Hepatocyte (in vitro differentiated cells): ENCODE measurements at regions not wholly inside any gene's neighbourhood (a gene's known extent, or its start where the extent isn't known, plus 50 kb on each side); places are given as distances from the start of the nearest gene placed in this dataset.

Experiments
- DNase-seq: peaks from one replicate; pipeline ENCODE4 v3.0.0-alpha.2; 2016; ENCODE audit warnings: low spot score
- H2AFZ ChIP-seq: fragments of 200-600 bp; sonication (generic); 2 replicates; pipeline ENCODE4 v1.6.0; 2016; ENCODE audit warnings: antibody characterized with exemption, mild to moderate bottlenecking
- H3K27ac ChIP-seq: fragments of 200-600 bp; sonication (generic); 2 replicates; pipeline ENCODE4 v1.5.1; 2016; ENCODE audit warnings: mild to moderate bottlenecking
- H3K27me3 ChIP-seq: fragments of 200-600 bp; sonication (generic); 2 replicates; pipeline ENCODE4 v1.6.1; 2016
- H3K36me3 ChIP-seq: fragments of 200-600 bp; sonication (generic); replicated peaks from 2 replicates; pipeline ENCODE4 v1.5.1; 2016; ENCODE audit warnings: low read depth; ENCODE audit not compliant: insufficient read depth
- H3K4me1 ChIP-seq: fragments of 200-600 bp; sonication (generic); 2 replicates; pipeline ENCODE4 v1.5.1; 2016; ENCODE audit warnings: mild to moderate bottlenecking, moderate library complexity; ENCODE audit not compliant: insufficient read depth
- H3K4me2 ChIP-seq: fragments of 200-600 bp; sonication (generic); 2 replicates; pipeline ENCODE4 v1.6.0; 2016
- H3K4me3 ChIP-seq: fragments of 200-600 bp; sonication (generic); 2 replicates; pipeline ENCODE4 v1.5.1; 2016; ENCODE audit warnings: mild to moderate bottlenecking
- H3K79me2 ChIP-seq: fragments of 200-600 bp; sonication (generic); 2 replicates; pipeline ENCODE4 v1.6.0; 2017; ENCODE audit warnings: mild to moderate bottlenecking
- H3K9me2 ChIP-seq: fragments of 200-600 bp; sonication (generic); replicated peaks from 2 replicates; pipeline ENCODE4 v1.6.0; 2017; ENCODE audit warnings: mild to moderate bottlenecking; ENCODE audit not compliant: insufficient read depth
- H3K9me3 ChIP-seq: fragments of 200-600 bp; sonication (generic); 2 replicates; pipeline ENCODE4 v1.5.1; 2016; ENCODE audit warnings: low read depth, mild to moderate bottlenecking
- H4K20me1 ChIP-seq: fragments of 200-600 bp; sonication (generic); 2 replicates; pipeline ENCODE4 v1.6.0; 2016; ENCODE audit warnings: mild to moderate bottlenecking; ENCODE audit not compliant: insufficient read depth, poor library complexity, severe bottlenecking
- EZH2 ChIP-seq: fragments of 200-600 bp; sonication (generic); IDR thresholded peaks from 2 replicates; pipeline ENCODE4 v1.6.1; 2016; ENCODE audit warnings: antibody characterized with exemption, mild to moderate bottlenecking, borderline replicate concordance
- EZH2phosphoT487 ChIP-seq: fragments of 200-600 bp; sonication (generic); IDR thresholded peaks from one replicate; pipeline ENCODE4 v1.6.1; 2018; ENCODE audit warnings: antibody characterized with exemption, mild to moderate bottlenecking, low read depth, moderate library complexity; ENCODE audit not compliant: unreplicated experiment, severe bottlenecking
- WGBS: methylation state at CpG from one replicate; pipeline ENCODE4 v1.1.6; 2016; ENCODE audit warnings: low lambda C conversion rate; ENCODE audit errors: missing lambda C conversion rate; 5-methylcytosine and 5-hydroxymethylcytosine counted together
- TF ChIP-seq, protein P1 (sequence below): fragments of 200-600 bp; sonication (generic); IDR thresholded peaks from 2 replicates; pipeline ENCODE4 v1.5.1; 2016; ENCODE audit warnings: antibody characterized with exemption, mild to moderate bottlenecking; ENCODE audit not compliant: poor library complexity

- WGBS = 89% methylated on average over 3 of the region's 3 CpGs
- no peaks in the 10 kb centered on the region for H3K79me2 ChIP-seq
- no peak for DNase-seq
Observed at GRCh38 chr5:118366429-118366828, 621.9 kb downstream of the DTWD2 start.

GRCh38 chr5:118365718-118366117, 622.6 kb downstream of the DTWD2 start:
- H4K20me1 ChIP-seq = no peaks in the 10 kb centered on the region
- no peaks in the 10 kb centered on the region for H3K4me1 ChIP-seq
- no peaks in the 10 kb centered on the region for H3K9me3 ChIP-seq
- H3K9me2 ChIP-seq = no peaks in the 10 kb centered on the region
- 90% methylated on average over 4 of the region's 4 CpGs for WGBS
- DNase-seq = no peak
- no peaks in the 10 kb centered on the region for H3K36me3 ChIP-seq
- no peak overlapping the region for H3K4me2 ChIP-seq
- no peaks in the 10 kb centered on the region for H3K27me3 ChIP-seq
- no peaks in the 10 kb centered on the region for H3K79me2 ChIP-seq
- TF ChIP-seq EZH2 (no peak), EZH2phosphoT487 (no peak)
- TF ChIP-seq, protein P1, sequence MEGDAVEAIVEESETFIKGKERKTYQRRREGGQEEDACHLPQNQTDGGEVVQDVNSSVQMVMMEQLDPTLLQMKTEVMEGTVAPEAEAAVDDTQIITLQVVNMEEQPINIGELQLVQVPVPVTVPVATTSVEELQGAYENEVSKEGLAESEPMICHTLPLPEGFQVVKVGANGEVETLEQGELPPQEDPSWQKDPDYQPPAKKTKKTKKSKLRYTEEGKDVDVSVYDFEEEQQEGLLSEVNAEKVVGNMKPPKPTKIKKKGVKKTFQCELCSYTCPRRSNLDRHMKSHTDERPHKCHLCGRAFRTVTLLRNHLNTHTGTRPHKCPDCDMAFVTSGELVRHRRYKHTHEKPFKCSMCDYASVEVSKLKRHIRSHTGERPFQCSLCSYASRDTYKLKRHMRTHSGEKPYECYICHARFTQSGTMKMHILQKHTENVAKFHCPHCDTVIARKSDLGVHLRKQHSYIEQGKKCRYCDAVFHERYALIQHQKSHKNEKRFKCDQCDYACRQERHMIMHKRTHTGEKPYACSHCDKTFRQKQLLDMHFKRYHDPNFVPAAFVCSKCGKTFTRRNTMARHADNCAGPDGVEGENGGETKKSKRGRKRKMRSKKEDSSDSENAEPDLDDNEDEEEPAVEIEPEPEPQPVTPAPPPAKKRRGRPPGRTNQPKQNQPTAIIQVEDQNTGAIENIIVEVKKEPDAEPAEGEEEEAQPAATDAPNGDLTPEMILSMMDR = no peak
- no peak overlapping the region for H3K4me3 ChIP-seq
- no peak overlapping the region for H3K27ac ChIP-seq
- H2AFZ ChIP-seq = no peak overlapping the region

More at GRCh38 chr5:118366429-118366828, 621.9 kb downstream of the DTWD2 start:
- Histone ChIP-seq H3K9me2 (no peaks in the 10 kb centered on the region), H3K4me3 (no peak overlapping the region), H4K20me1 (no peaks in the 10 kb centered on the region), H2AFZ (no peak overlapping the region), H3K9me3 (no peaks in the 10 kb centered on the region), H3K27ac (no peak overlapping the region), H3K36me3 (no peaks in the 10 kb centered on the region), H3K4me2 (no peak overlapping the region), H3K4me1 (no peaks in the 10 kb centered on the region), H3K27me3 (no peaks in the 10 kb centered on the region)
- TF ChIP-seq, protein P1 = no peak
- TF ChIP-seq EZH2 = no peak
- no peak for TF ChIP-seq EZH2phosphoT487

DNA sequence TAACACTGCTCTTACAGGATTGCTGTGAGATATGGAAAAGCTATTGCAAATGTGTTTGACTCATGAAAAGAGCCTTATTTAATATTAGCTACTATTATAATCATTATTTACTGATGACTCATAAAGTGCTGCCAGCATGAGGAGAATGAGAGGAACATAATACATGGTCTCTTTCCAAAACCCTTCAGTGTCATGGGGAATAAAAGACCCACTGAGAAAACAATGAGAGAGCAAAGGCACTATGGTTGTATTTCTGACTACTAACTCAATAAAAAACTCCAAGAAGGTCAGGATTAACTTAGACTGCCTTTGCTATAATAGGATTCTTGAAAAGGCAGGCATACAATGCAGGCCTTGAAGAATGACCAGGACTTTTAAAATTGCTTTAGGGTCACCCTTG, 633.5 kb downstream of the DTWD2 start:
- Histone ChIP-seq H3K9me2 (no peaks in the 10 kb centered on the region), H3K27ac (no peak overlapping the region), H3K36me3 (no peaks in the 10 kb centered on the region), H3K9me3 (no peaks in the 10 kb centered on the region), H3K4me1 (no peaks in the 10 kb centered on the region), H3K4me2 (no peak overlapping the region), H4K20me1 (no peaks in the 10 kb centered on the region), H3K79me2 (no peaks in the 10 kb centered on the region), H2AFZ (no peak overlapping the region), H3K4me3 (no peak overlapping the region), H3K27me3 (no peaks in the 10 kb centered on the region)
- DNase-seq = no peak
- TF ChIP-seq, protein P1 = no peak
- TF ChIP-seq EZH2 = no peak
- no peak for TF ChIP-seq EZH2phosphoT487

GRCh38 chr5:118353970-118354369, 634.4 kb downstream of the DTWD2 start:
- Histone ChIP-seq H3K27ac (no peak overlapping the region), H3K4me1 (no peaks in the 10 kb centered on the region), H3K79me2 (no peaks in the 10 kb centered on the region), H3K36me3 (no peaks in the 10 kb centered on the region), H3K4me2 (no peak overlapping the region), H4K20me1 (no peaks in the 10 kb centered on the region), H3K9me3 (no peaks in the 10 kb centered on the region), H3K27me3 (no peaks in the 10 kb centered on the region), H3K4me3 (no peak overlapping the region), H3K9me2 (no peaks in the 10 kb centered on the region), H2AFZ (no peak overlapping the region)
- TF ChIP-seq, protein P1 = no peak
- no peak for DNase-seq
